OCI-M1 (cell line): ENCODE measurements at regions not wholly inside any gene's neighbourhood (a gene's known extent, or its start where the extent isn't known, plus 50 kb on each side); places are given as distances from the start of the nearest gene placed in this dataset.

Experiments used
- DNase-seq: peaks from one replicate; lab custom pipeline; 2025; lab: John Stamatoyannopoulos, UW

- DNase-seq: no peak
These were observed 123.4 kb downstream of the SPCS3 start for GRCh38 chr4:176443117-176443516.

GRCh38 chr4:176443646-176444409 is 124.1 kb downstream of the SPCS3 start:
- no peak for DNase-seq

- no peak for DNase-seq
These were observed 125.0 kb downstream of the SPCS3 start for GRCh38 chr4:176444741-176445140.

GRCh38 chr4:176448761-176449160 is 129.0 kb downstream of the SPCS3 start:
- no peak for DNase-seq

GRCh38 chr4:176451443-176451842 is 131.7 kb downstream of the SPCS3 start:
- no peak for DNase-seq

- DNase-seq: no peak
These were observed 133.3 kb downstream of the SPCS3 start for GRCh38 chr4:176453079-176453478.

- no peak for DNase-seq
These were observed 133.9 kb downstream of the SPCS3 start for GRCh38 chr4:176453658-176454057.

- no peak for DNase-seq
These were observed 145.0 kb downstream of the SPCS3 start for GRCh38 chr4:176464748-176465147.

GRCh38 chr4:176467001-176467400 is 147.2 kb downstream of the SPCS3 start:
- no peak for DNase-seq

- DNase-seq: no peak
These were observed 149.8 kb downstream of the SPCS3 start for GRCh38 chr4:176469546-176469945.

- no peak for DNase-seq
These were observed 150.9 kb downstream of the SPCS3 start for GRCh38 chr4:176470671-176471070.

- no peak for DNase-seq
These were observed 155.3 kb downstream of the SPCS3 start for GRCh38 chr4:176475067-176475466.

- no peak for DNase-seq
These were observed 158.3 kb downstream of the SPCS3 start for GRCh38 chr4:176478076-176478475.

- DNase-seq: no peak
These were observed 160.0 kb downstream of the SPCS3 start for GRCh38 chr4:176479767-176480166.

GRCh38 chr4:176482972-176483371 is 163.2 kb downstream of the SPCS3 start:
- no peak for DNase-seq

GRCh38 chr4:176484301-176484984 is 164.7 kb downstream of the SPCS3 start:
- no peak for DNase-seq

- DNase-seq: no peak
These were observed 169.2 kb downstream of the SPCS3 start for GRCh38 chr4:176489001-176489400.

GRCh38 chr4:176492646-176493302 is 173.0 kb downstream of the SPCS3 start:
- DNase-seq: peak; percentile 26

GRCh38 chr4:176498617-176499256 is 179.0 kb downstream of the SPCS3 start:
- no peak for DNase-seq

- DNase-seq: no peak
These were observed 179.8 kb downstream of the SPCS3 start for GRCh38 chr4:176499518-176499917.

- DNase-seq: no peak
These were observed 181.1 kb downstream of the SPCS3 start for GRCh38 chr4:176500894-176501293.

GRCh38 chr4:176504118-176504517 is 184.4 kb downstream of the SPCS3 start:
- DNase-seq: no peak
